ENCODE measurements at regions not wholly inside any gene's neighbourhood (a gene's known extent, or its start where the extent isn't known, plus 50 kb on each side); places are given as distances from the start of the nearest gene placed in this dataset.

GRCh38 chr5:51995773-51996306, 612.6 kb downstream of the ISL1 start:
- TF ChIP-seq CTCF (IDR thresholded peaks at IDR 0.05) (no peak), POLR2A (IDR thresholded peaks at IDR 0.05) (no peak)

Data from right lobe of liver (tissue), 4 donors.